B cell (primary cell): ENCODE measurements at regions not wholly inside any gene's neighbourhood (a gene's known extent, or its start where the extent isn't known, plus 50 kb on each side); places are given as distances from the start of the nearest gene placed in this dataset.
"Not testable (repeated sequence)": the region's sequence is repeated elsewhere in the genome, so short reads cannot be mapped to it uniquely, and the experiment has no call there.

Experiments
- ATAC-seq: fragments of 200-7000 bp; cut with Tn5 transposase; one replicate; pipeline ENCODE4 v1.10.0; 2021; ENCODE audit warnings: low read depth, mild to moderate bottlenecking, moderate number of reproducible peaks, moderate library complexity
- CTCF ChIA-PET: fragments of 350-600 bp; sonication (Branson Sonifier 250); formaldehyde crosslinking; loops from one replicate; lab custom pipeline; 2021; ENCODE audit warnings: antibody characterized with exemption, inconsistent platforms; lab: Charles Lee
- POLR2A ChIA-PET: fragments of 350-600 bp; sonication (Branson Sonifier 250); formaldehyde crosslinking; loops from one replicate; lab custom pipeline; 2021; ENCODE audit warnings: antibody characterized with exemption; lab: Charles Lee
- DNase-seq: peaks from one replicate; pipeline ENCODE4 v3.0.0; 2013
- H2AFZ ChIP-seq: 2 replicates; pipeline ENCODE4 v1.6.1; 2012; ENCODE audit warnings: mild to moderate bottlenecking, low read depth, low read length; ENCODE audit not compliant: insufficient read depth, poor library complexity, severe bottlenecking
- H3K27ac ChIP-seq, 2 donors: 1 replicate in 1 of 2; 2 replicates in 1 of 2; pipeline ENCODE4 v1.5.1; 2012 to 2013; ENCODE audit warnings: low read length in 2 of 2, mild to moderate bottlenecking in 2 of 2, moderate library complexity in 1 of 2
- H3K27me3 ChIP-seq, 4 experiments: fragments of 200-600 bp in 1 of 4; sonication (generic) in 1 of 4; replicated peaks in 1 of 4; 1 replicate in 2 of 4; 2 replicates in 2 of 4; pipeline versions ENCODE4 v1.6.1 to v1.7.0; 2013 to 2016; ENCODE audit warnings: low read length in 3 of 4, mild to moderate bottlenecking in 2 of 4, mixed read lengths in 1 of 4, moderate library complexity in 1 of 4; ENCODE audit not compliant: insufficient read depth in 4 of 4, control insufficient read depth in 3 of 4; ENCODE audit errors: control extremely low read depth in 1 of 4
- H3K36me3 ChIP-seq, 2 experiments: replicated peaks in 1 of 2; 1 replicate in 1 of 2; 2 replicates in 1 of 2; pipeline versions ENCODE4 v1.6.1 to v1.7.1; 2013; ENCODE audit warnings: low read length in 1 of 2; ENCODE audit not compliant: insufficient read depth in 2 of 2, control insufficient read depth in 1 of 2; ENCODE audit errors: control extremely low read depth in 1 of 2, extremely low read depth in 1 of 2
- H3K4me1 ChIP-seq, 2 donors: fragments of 200-600 bp in 1 of 2; sonication (generic) in 1 of 2; 1 replicate in 1 of 2; 2 replicates in 1 of 2; pipeline versions ENCODE4 v1.5.1 to v1.6.1; 2013 to 2017; ENCODE audit warnings: low read length in 2 of 2; ENCODE audit not compliant: control insufficient read depth in 2 of 2, insufficient read depth in 2 of 2
- H3K4me2 ChIP-seq: replicated peaks from 2 replicates; pipeline ENCODE3; 2012; ENCODE audit warnings: mild to moderate bottlenecking, low read depth, low read length; ENCODE audit not compliant: poor library complexity, severe bottlenecking
- H3K4me3 ChIP-seq, 5 experiments: fragments of 200-600 bp in 1 of 5; sonication (generic) in 1 of 5; 1 replicate in 3 of 5; 2 replicates in 2 of 5; pipeline versions ENCODE4 v1.5.1 to v1.7.0; 2011 to 2016; ENCODE audit warnings: low read length in 4 of 5, mild to moderate bottlenecking in 4 of 5, low read depth in 2 of 5, control low read depth in 1 of 5, moderate library complexity in 1 of 5; ENCODE audit not compliant: insufficient read depth in 1 of 5; ENCODE audit errors: control extremely low read depth in 1 of 5, extremely low read depth in 1 of 5
- H3K79me2 ChIP-seq: fragments of 200-600 bp; sonication (generic); one replicate; pipeline ENCODE4 v1.6.0; 2016; ENCODE audit warnings: low read length; ENCODE audit not compliant: control insufficient read depth, insufficient read depth
- H3K9ac ChIP-seq: fragments of 200-600 bp; sonication (generic); 2 replicates; pipeline ENCODE4 v1.6.1; 2017; ENCODE audit warnings: mild to moderate bottlenecking, low read length, moderate library complexity
- H3K9me3 ChIP-seq, 3 donors: one replicate each; pipeline versions ENCODE4 v1.6.1 to v1.7.1; 2013; ENCODE audit warnings: low read length in 2 of 3; ENCODE audit not compliant: control insufficient read depth in 2 of 3, insufficient read depth in 1 of 3; ENCODE audit errors: control extremely low read depth in 1 of 3
- H4K20me1 ChIP-seq: 2 replicates; pipeline ENCODE4 v1.6.0; 2012; ENCODE audit warnings: mild to moderate bottlenecking, low read length; ENCODE audit not compliant: insufficient read depth, control insufficient read depth, poor library complexity, severe bottlenecking
- H3K27ac Mint-ChIP-seq: one replicate; pipeline ENCODE4 v1.8.0; 2021; ENCODE audit warnings: mixed read lengths
- H3K27me3 Mint-ChIP-seq: one replicate; pipeline ENCODE4 v1.8.0; 2021; ENCODE audit warnings: mixed read lengths
- H3K4me1 Mint-ChIP-seq: one replicate; pipeline ENCODE4 v1.8.0; 2021; ENCODE audit warnings: mixed read lengths
- H3K4me3 Mint-ChIP-seq: one replicate; pipeline ENCODE4 v1.8.0; 2021; ENCODE audit warnings: mixed read lengths
- H3K9me3 Mint-ChIP-seq: one replicate; pipeline ENCODE4 v1.8.0; 2022; ENCODE audit warnings: mixed read lengths; ENCODE audit not compliant: insufficient read depth
- WGBS: methylation state at CpG from one replicate; pipeline ENCODE4 v1.1.5; 2013; ENCODE audit warnings: missing lambda C conversion rate; ENCODE audit not compliant: insufficient coverage; 5-methylcytosine and 5-hydroxymethylcytosine counted together
- intact Hi-C: fragments of 100-400 bp; cut with micrococcal nuclease; formaldehyde crosslinking; loops from one replicate; pipeline ENCODE4 v1.10.0; 2022

DNA sequence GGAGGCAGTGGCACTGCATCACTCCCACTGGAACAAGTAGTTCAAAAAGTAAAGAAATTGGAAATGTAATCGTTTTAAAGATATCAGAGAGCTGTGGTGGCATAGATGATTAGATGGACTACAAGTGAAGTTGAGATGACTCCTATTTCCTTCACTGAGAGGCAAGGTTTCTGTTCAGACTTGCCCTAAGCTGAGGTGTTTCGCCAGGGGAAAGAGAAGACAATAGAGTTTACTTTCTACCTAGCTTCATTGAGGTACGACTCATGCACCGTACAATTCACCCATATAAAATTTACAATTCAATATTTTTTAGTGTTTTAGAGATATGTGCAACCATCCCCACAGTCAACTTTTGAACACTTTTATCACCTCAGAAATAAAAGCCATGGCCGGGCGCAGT is 1487.2 kb downstream of the SPATA31A7 start:
- H3K27ac Mint-ChIP-seq, DNase-seq, CTCF ChIA-PET, H3K4me3 ChIP-seq, H3K27me3 ChIP-seq, H3K4me3 Mint-ChIP-seq, ATAC-seq, H2AFZ ChIP-seq, H3K4me1 ChIP-seq, intact Hi-C loops, H3K27ac ChIP-seq, H3K9me3 ChIP-seq, POLR2A ChIA-PET, H4K20me1 ChIP-seq, H3K36me3 ChIP-seq, H3K27me3 Mint-ChIP-seq, H3K4me2 ChIP-seq, H3K9me3 Mint-ChIP-seq, H3K9ac ChIP-seq, H3K4me1 Mint-ChIP-seq, H3K79me2 ChIP-seq: not testable (repeated sequence)
- WGBS, result no CpG with 5 or more reads among the region's 6 CpGs

DNA sequence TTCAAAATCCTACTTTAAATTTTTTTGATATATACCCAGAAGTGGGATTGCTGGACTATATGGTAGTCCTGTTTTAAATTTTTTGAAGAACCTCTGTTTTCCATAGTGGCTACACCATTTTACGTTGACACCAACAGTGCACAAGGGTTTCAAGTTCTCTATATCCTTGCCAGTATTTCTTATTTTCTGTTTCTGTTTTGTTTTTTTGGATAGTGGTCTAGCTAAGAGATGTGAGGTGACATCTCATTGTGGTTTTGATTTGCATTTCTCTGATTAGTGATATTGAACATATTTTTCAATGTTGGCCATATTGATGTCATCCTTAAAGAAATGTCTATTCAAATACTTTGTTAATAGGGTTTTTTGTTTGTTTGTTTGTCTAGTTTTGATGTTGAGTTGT is 1488.5 kb downstream of the SPATA31A7 start:
- H3K4me1 ChIP-seq, H2AFZ ChIP-seq, H3K36me3 ChIP-seq, H3K79me2 ChIP-seq, H3K27ac ChIP-seq, intact Hi-C loops, H3K4me1 Mint-ChIP-seq, H3K27ac Mint-ChIP-seq, H3K9me3 ChIP-seq, H3K9me3 Mint-ChIP-seq, H3K9ac ChIP-seq, H3K27me3 ChIP-seq, H3K4me3 Mint-ChIP-seq, CTCF ChIA-PET, H3K4me2 ChIP-seq, DNase-seq, POLR2A ChIA-PET, H3K4me3 ChIP-seq, H4K20me1 ChIP-seq, H3K27me3 Mint-ChIP-seq: not testable (repeated sequence)
- ATAC-seq, result peak; percentile 25
- WGBS, result no CpG with 5 or more reads among the region's 1 CpG

DNA sequence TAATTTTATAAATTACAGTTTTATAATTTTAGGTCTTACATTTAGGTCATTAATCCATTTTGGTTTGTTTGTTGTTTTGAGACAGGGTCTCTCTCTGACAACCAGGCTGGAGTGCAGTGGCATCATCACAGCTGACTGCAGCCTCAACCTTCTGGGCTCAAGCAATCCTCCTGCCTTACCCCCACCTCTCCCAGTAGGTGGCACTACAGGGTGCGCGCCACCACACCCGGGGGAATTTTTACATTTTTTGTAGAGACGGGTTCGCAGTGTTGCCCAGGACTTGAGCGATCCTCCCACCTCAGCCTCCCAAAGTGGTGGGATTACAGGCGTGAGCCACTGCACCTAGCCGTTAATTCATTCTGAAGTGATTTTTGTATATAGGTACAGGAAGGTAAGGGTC is 1489.2 kb downstream of the SPATA31A7 start:
- CTCF ChIA-PET, H3K9me3 Mint-ChIP-seq, H3K4me2 ChIP-seq, H3K27ac ChIP-seq, H3K4me1 ChIP-seq, POLR2A ChIA-PET, H3K4me3 Mint-ChIP-seq, H3K9me3 ChIP-seq, H3K27me3 ChIP-seq, H3K4me1 Mint-ChIP-seq, H3K27me3 Mint-ChIP-seq, H2AFZ ChIP-seq, intact Hi-C loops, H4K20me1 ChIP-seq, H3K4me3 ChIP-seq, H3K36me3 ChIP-seq, H3K9ac ChIP-seq, DNase-seq, H3K79me2 ChIP-seq, H3K27ac Mint-ChIP-seq: not testable (repeated sequence)
- no CpG with 5 or more reads among the region's 8 CpGs for WGBS
- ATAC-seq, result peak; percentile 46

DNA sequence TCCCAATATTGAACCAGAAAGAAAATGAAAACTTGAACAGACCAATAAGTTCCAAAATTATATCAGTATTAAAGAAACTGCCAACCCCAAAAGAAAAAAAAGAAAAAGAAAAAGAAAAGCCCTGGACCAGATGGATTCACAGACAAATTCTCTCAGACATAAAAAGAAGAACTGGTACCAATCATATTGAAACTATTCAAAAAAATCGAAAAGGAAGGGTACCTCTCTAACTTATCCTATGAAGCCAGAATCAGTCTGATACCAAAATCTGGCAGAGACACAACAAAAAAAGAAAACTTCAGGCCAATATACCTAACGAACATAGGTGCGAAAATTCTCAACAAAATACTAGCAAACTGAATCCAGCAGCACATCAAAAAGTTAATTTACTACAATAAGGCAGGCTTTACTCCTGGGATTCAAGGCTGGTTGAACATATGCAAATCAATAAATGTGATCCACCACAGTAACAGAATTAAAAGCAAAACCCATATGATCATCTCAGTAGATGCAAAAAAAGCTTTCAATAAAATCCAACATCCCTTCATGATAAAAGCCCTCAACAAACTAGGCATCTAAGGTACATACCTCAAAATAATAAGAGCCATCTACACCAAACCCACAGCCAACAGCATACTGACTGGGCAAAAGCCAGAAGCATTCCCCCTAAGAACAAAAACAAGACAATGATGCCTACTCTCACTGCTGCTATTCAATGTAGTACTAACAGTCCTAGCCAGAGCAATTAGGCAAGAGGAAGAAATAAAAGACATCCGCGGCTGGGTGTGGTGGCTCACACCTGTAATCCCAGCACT is 1495.2 kb downstream of the SPATA31A7 start:
- H3K36me3 ChIP-seq, H3K4me2 ChIP-seq, H3K27me3 ChIP-seq, intact Hi-C loops, H3K4me3 Mint-ChIP-seq, H3K27me3 Mint-ChIP-seq, CTCF ChIA-PET, H3K4me1 Mint-ChIP-seq, H3K9me3 ChIP-seq, H3K4me1 ChIP-seq, H3K9ac ChIP-seq, POLR2A ChIA-PET, DNase-seq, H2AFZ ChIP-seq, H4K20me1 ChIP-seq, H3K27ac Mint-ChIP-seq, H3K4me3 ChIP-seq, H3K9me3 Mint-ChIP-seq, H3K27ac ChIP-seq, H3K79me2 ChIP-seq: not testable (repeated sequence)
- peak; percentile 83 for ATAC-seq
- WGBS, result no CpG with 5 or more reads among the region's 5 CpGs
